Stomach (tissue), 4 donors: ENCODE measurements at regions not wholly inside any gene's neighbourhood (a gene's known extent, or its start where the extent isn't known, plus 50 kb on each side); places are given as distances from the start of the nearest gene placed in this dataset.

Experiments
- EP300 ChIP-seq: sonication (generic); formaldehyde crosslinking; IDR thresholded peaks from one replicate; pipeline ENCODE4 v1.6.1; 2017; ENCODE audit warnings: antibody characterized with exemption
- POLR2AphosphoS5 ChIP-seq, 3 donors: sonication (generic); formaldehyde crosslinking; IDR thresholded peaks; one replicate each; pipeline ENCODE4 v1.6.1; 2016; ENCODE audit warnings: antibody characterized with exemption in 3 of 3
- TF ChIP-seq, protein P1 (sequence below), 7 experiments: fragments of 450-650 bp in 4 of 7; fragments of 200-600 bp in 3 of 7; sonication (generic) in 3 of 7; IDR thresholded peaks; one replicate each; pipeline ENCODE4 v1.5.1; 2016 to 2019; ENCODE audit warnings: antibody characterized with exemption in 7 of 7, control low read depth in 2 of 7, mild to moderate bottlenecking in 1 of 7

DNA sequence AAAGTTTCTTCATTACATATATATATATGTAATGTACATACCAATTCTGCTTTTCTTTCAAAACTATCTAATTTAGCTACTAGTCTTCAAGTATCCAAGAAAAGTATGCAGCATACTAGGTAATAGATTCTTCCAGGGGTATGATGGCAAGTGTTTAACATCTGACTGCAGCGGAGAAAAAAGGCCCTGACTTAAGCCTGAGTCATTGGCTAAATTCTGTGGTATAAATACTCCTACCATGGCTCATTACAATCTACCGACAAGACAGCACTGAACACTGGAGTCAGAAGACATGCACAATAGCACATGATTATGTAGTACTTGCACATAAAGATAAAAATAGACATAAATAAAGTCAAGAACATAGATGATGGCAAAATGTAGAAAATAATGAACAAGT lies 439.9 kb downstream of the BRINP1 start:
- TF ChIP-seq, protein P1, sequence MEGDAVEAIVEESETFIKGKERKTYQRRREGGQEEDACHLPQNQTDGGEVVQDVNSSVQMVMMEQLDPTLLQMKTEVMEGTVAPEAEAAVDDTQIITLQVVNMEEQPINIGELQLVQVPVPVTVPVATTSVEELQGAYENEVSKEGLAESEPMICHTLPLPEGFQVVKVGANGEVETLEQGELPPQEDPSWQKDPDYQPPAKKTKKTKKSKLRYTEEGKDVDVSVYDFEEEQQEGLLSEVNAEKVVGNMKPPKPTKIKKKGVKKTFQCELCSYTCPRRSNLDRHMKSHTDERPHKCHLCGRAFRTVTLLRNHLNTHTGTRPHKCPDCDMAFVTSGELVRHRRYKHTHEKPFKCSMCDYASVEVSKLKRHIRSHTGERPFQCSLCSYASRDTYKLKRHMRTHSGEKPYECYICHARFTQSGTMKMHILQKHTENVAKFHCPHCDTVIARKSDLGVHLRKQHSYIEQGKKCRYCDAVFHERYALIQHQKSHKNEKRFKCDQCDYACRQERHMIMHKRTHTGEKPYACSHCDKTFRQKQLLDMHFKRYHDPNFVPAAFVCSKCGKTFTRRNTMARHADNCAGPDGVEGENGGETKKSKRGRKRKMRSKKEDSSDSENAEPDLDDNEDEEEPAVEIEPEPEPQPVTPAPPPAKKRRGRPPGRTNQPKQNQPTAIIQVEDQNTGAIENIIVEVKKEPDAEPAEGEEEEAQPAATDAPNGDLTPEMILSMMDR (IDR thresholded peaks at IDR 0.05): no peak
- TF ChIP-seq POLR2AphosphoS5 (IDR thresholded peaks at IDR 0.05): no peak
- TF ChIP-seq EP300: no peak
